Epithelial cell of proximal tubule (primary cell): ENCODE measurements at regions not wholly inside any gene's neighbourhood (a gene's known extent, or its start where the extent isn't known, plus 50 kb on each side); places are given as distances from the start of the nearest gene placed in this dataset.

Experiments
- DNase-seq: peaks from one replicate; pipeline ENCODE4 v3.0.0-alpha.2; 2011; ENCODE audit warnings: low read depth
- H3K4me3 ChIP-seq: 2 replicates; pipeline ENCODE4 v1.5.1; 2011; ENCODE audit warnings: low read depth, mild to moderate bottlenecking, low read length
- CTCF ChIP-seq: conservative IDR thresholded peaks from 2 replicates; pipeline ENCODE4 v1.5.1; 2012; ENCODE audit warnings: low read depth, mild to moderate bottlenecking, low read length

GRCh38 chr11:26909515-26909914, 84.4 kb upstream of the FIBIN start:
- H3K4me3 ChIP-seq, result no peak overlapping the region
- TF ChIP-seq CTCF, result no peak
- no peak for DNase-seq

DNA sequence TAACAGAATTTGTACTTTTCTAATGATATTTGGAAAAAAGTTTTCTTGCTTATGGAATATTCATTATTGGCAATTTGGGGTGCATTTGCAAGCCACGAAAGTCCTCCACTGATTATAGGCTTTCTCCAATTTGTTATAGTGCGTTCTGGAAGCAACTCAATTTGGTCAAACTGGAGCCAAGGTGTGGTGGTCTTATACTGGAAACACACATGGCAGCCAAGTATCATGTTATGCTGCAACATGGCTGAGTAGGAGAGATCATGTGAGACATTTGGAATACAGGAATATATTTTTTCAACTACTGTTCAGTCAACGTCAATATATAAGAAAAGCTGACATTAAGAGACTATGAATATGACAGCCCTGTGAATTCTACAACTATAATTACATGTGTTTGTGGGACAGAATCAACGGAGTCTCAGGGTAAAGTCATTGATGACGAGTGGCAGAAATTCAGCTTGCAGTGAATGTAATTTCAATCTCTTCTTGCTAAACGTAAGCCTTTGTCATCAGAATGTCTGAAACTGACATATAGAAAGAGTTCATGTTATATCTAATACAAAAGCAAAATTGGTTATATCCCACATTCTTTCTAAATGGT, 83.8 kb upstream of the FIBIN start:
- no peak for TF ChIP-seq CTCF

GRCh38 chr11:26914968-26915367, 78.9 kb upstream of the FIBIN start:
- no peak overlapping the region for H3K4me3 ChIP-seq
- TF ChIP-seq CTCF, result no peak
- no peak for DNase-seq

More for the DNA sequence above, 83.8 kb upstream of the FIBIN start:
- no peak for DNase-seq
- H3K4me3 ChIP-seq, result no peak overlapping the region

GRCh38 chr11:26916805-26917204, 77.1 kb upstream of the FIBIN start:
- DNase-seq, result no peak
- no peak overlapping the region for H3K4me3 ChIP-seq
- no peak for TF ChIP-seq CTCF

DNA sequence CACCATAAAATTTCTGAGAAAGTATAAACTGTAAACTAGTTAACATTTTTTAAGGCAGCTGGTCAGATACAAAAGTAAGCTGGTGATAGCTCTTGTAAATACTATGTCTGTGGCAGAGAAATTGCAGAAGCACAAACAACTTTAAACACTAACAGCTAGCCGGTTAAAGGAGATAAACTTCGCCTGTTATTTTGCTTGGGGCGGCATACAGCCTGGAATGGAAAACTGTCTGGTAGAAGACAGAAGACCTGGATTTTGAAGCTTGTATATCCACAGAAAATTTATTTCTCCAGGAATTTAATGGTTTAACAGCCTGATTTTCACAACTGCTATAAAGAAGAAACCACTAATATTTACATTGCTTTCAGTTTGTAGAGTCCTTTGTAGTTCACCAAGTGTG, 65.3 kb upstream of the FIBIN start:
- DNase-seq, result no peak
- H3K4me3 ChIP-seq, result no peak overlapping the region
- no peak for TF ChIP-seq CTCF

- no peak overlapping the region for H3K4me3 ChIP-seq
- TF ChIP-seq CTCF, result no peak
- DNase-seq, result no peak
These were observed 64.0 kb upstream of the FIBIN start for GRCh38 chr11:26929806-26930517.
